NCI-H2171 treated with DMSO at 0.1 percent for 48 hours (cell line): ENCODE measurements at regions not wholly inside any gene's neighbourhood (a gene's known extent, or its start where the extent isn't known, plus 50 kb on each side); places are given as distances from the start of the nearest gene placed in this dataset.
A peak's percentile ranks its signal among the peaks of the same experiment; 100 is the strongest.
"Not testable (repeated sequence)": the region's sequence is repeated elsewhere in the genome, so short reads cannot be mapped to it uniquely, and the experiment has no call there.

Source experiments
- DNase-seq: peaks from one replicate; lab custom pipeline; 2025; lab: John Stamatoyannopoulos, UW

GRCh38 chr1:71345491-71345890 is 264.7 kb upstream of the ZRANB2 start:
- DNase-seq: no peak

- DNase-seq: no peak
Observed at GRCh38 chr1:71343686-71344416, 263.0 kb upstream of the ZRANB2 start.

GRCh38 chr1:71339238-71339637 is 258.4 kb upstream of the ZRANB2 start:
- DNase-seq: no peak

GRCh38 chr1:71330991-71331390 is 250.2 kb upstream of the ZRANB2 start:
- no peak for DNase-seq

- no peak for DNase-seq
Observed at GRCh38 chr1:71324671-71325267, 243.9 kb upstream of the ZRANB2 start.

- no peak for DNase-seq
Observed at GRCh38 chr1:71312545-71312944, 231.7 kb upstream of the ZRANB2 start.

- no peak for DNase-seq
Observed at GRCh38 chr1:71311376-71311775, 230.5 kb upstream of the ZRANB2 start.

- peak; percentile 23 for DNase-seq
Observed at GRCh38 chr1:71307451-71307850, 226.6 kb upstream of the ZRANB2 start.

GRCh38 chr1:71304125-71304524 is 223.3 kb upstream of the ZRANB2 start:
- no peak for DNase-seq

GRCh38 chr1:71303617-71304041 is 222.8 kb upstream of the ZRANB2 start:
- DNase-seq: no peak

GRCh38 chr1:71298633-71299032 is 217.8 kb upstream of the ZRANB2 start:
- DNase-seq: no peak

- no peak for DNase-seq
Observed at GRCh38 chr1:71296551-71297134, 215.8 kb upstream of the ZRANB2 start.

- no peak for DNase-seq
Observed at GRCh38 chr1:71295350-71295749, 214.5 kb upstream of the ZRANB2 start.

GRCh38 chr1:71294178-71294577 is 213.3 kb upstream of the ZRANB2 start:
- peak; percentile 27 for DNase-seq

GRCh38 chr1:71292203-71292602 is 211.4 kb upstream of the ZRANB2 start:
- no peak for DNase-seq

- DNase-seq: not testable (repeated sequence)
Observed at GRCh38 chr1:71290506-71291237, 209.8 kb upstream of the ZRANB2 start.

GRCh38 chr1:71285529-71285928 is 204.7 kb upstream of the ZRANB2 start:
- no peak for DNase-seq

- no peak for DNase-seq
Observed at GRCh38 chr1:71276466-71276865, 195.6 kb upstream of the ZRANB2 start.

GRCh38 chr1:71273334-71273733 is 192.5 kb upstream of the ZRANB2 start:
- DNase-seq: no peak

GRCh38 chr1:71270394-71270915 is 189.6 kb upstream of the ZRANB2 start:
- peak; percentile 17 for DNase-seq

GRCh38 chr1:71269818-71270217 is 189.0 kb upstream of the ZRANB2 start:
- no peak for DNase-seq

- no peak for DNase-seq
Observed at GRCh38 chr1:71269179-71269578, 188.3 kb upstream of the ZRANB2 start.
